Mesothelial cell of epicardium (in vitro differentiated cells): ENCODE measurements at regions not wholly inside any gene's neighbourhood (a gene's known extent, or its start where the extent isn't known, plus 50 kb on each side); places are given as distances from the start of the nearest gene placed in this dataset.

Experiments
- DNase-seq, 2 experiments: peaks; one replicate each; pipeline ENCODE4 v3.0.0; 2021; ENCODE audit warnings: low spot score in 2 of 2; ENCODE audit not compliant: unreplicated experiment in 2 of 2
- H3K27ac Mint-ChIP-seq: 2 replicates; pipeline ENCODE4 v1.8.0; 2021; ENCODE audit warnings: mixed read lengths
- H3K27me3 Mint-ChIP-seq: 2 replicates; pipeline ENCODE4 v1.8.0; 2021; ENCODE audit warnings: low read depth, mixed read lengths
- H3K36me3 Mint-ChIP-seq: 2 replicates; pipeline ENCODE4 v1.8.0; 2021; ENCODE audit warnings: mixed read lengths
- H3K4me1 Mint-ChIP-seq: 2 replicates; pipeline ENCODE4 v1.8.0; 2021; ENCODE audit warnings: mixed read lengths
- H3K4me3 Mint-ChIP-seq: 2 replicates; pipeline ENCODE4 v1.8.0; 2021; ENCODE audit warnings: mild to moderate bottlenecking, moderate library complexity, mixed read lengths
- H3K9me3 Mint-ChIP-seq: 2 replicates; pipeline ENCODE4 v1.8.0; 2021; ENCODE audit warnings: mixed read lengths
- CTCF ChIP-seq: fragments of 200-600 bp; sonication (generic); IDR thresholded peaks from one replicate; pipeline ENCODE4 v1.5.0; 2021; ENCODE audit warnings: antibody characterized with exemption; ENCODE audit not compliant: unreplicated experiment

- no peak for DNase-seq
- Mint-ChIP-seq H3K4me1 (no peaks in the 10 kb centered on the region), H3K27ac (no peak overlapping the region), H3K27me3 (no peaks in the 10 kb centered on the region), H3K4me3 (no peak overlapping the region), H3K36me3 (no peaks in the 10 kb centered on the region), H3K9me3 (peaks cover 17% of the 10 kb centered on the region)
- TF ChIP-seq CTCF, result no peak
Measured at GRCh38 chr13:61706899-61707298, 291.2 kb upstream of the PCDH20 start.

GRCh38 chr13:61700620-61701019, 285.0 kb upstream of the PCDH20 start:
- peaks cover 17% of the 10 kb centered on the region for H3K9me3 Mint-ChIP-seq
- H3K4me3 Mint-ChIP-seq, result no peak overlapping the region

GRCh38 chr13:61700181-61700580, 284.5 kb upstream of the PCDH20 start:
- no peak for DNase-seq

More at GRCh38 chr13:61700620-61701019, 285.0 kb upstream of the PCDH20 start:
- H3K4me1 Mint-ChIP-seq, result no peaks in the 10 kb centered on the region
- DNase-seq, result no peak
- H3K36me3 Mint-ChIP-seq, result no peaks in the 10 kb centered on the region
- H3K27me3 Mint-ChIP-seq, result peaks cover 2% of the 10 kb centered on the region
- H3K27ac Mint-ChIP-seq, result no peak overlapping the region
- TF ChIP-seq CTCF, result no peak

GRCh38 chr13:61696676-61697075, 281.0 kb upstream of the PCDH20 start:
- Mint-ChIP-seq H3K27me3 (peaks cover 2% of the 10 kb centered on the region), H3K4me3 (no peak overlapping the region), H3K4me1 (no peaks in the 10 kb centered on the region), H3K9me3 (no peaks in the 10 kb centered on the region), H3K36me3 (no peaks in the 10 kb centered on the region), H3K27ac (no peak overlapping the region)
- TF ChIP-seq CTCF, result no peak
- no peak for DNase-seq

More at GRCh38 chr13:61700181-61700580, 284.5 kb upstream of the PCDH20 start:
- peaks cover 14% of the 10 kb centered on the region for H3K9me3 Mint-ChIP-seq
- peaks cover 2% of the 10 kb centered on the region for H3K27me3 Mint-ChIP-seq
- no peak overlapping the region for H3K4me3 Mint-ChIP-seq
- no peak for TF ChIP-seq CTCF
- no peaks in the 10 kb centered on the region for H3K36me3 Mint-ChIP-seq
- no peak overlapping the region for H3K27ac Mint-ChIP-seq
- no peaks in the 10 kb centered on the region for H3K4me1 Mint-ChIP-seq

- no peak overlapping the region for H3K27ac Mint-ChIP-seq
Measured at GRCh38 chr13:61695147-61695546, 279.5 kb upstream of the PCDH20 start.

More at GRCh38 chr13:61695147-61695546, 279.5 kb upstream of the PCDH20 start:
- no peak for TF ChIP-seq CTCF
- Mint-ChIP-seq H3K9me3 (no peaks in the 10 kb centered on the region), H3K36me3 (no peaks in the 10 kb centered on the region), H3K27me3 (peaks cover 4% of the 10 kb centered on the region), H3K4me3 (no peak overlapping the region), H3K4me1 (no peaks in the 10 kb centered on the region)
- no peak for DNase-seq
